Astrocyte (in vitro differentiated cells and primary cell): ENCODE measurements at regions not wholly inside any gene's neighbourhood (a gene's known extent, or its start where the extent isn't known, plus 50 kb on each side); places are given as distances from the start of the nearest gene placed in this dataset.
A peak's percentile ranks its signal among the peaks of the same experiment; 100 is the strongest.

Experiments
- DNase-seq: peaks from one replicate; pipeline ENCODE4 v3.0.0-alpha.2; 2010; ENCODE audit warnings: low read depth
- FAIRE-seq: peaks from 2 replicates; lab custom pipeline; 2011; peaks lifted over from hg19 to GRCh38; lab: Jason Lieb, UNC
- H2AFZ ChIP-seq: 2 replicates; pipeline ENCODE4 v1.6.0; 2012; ENCODE audit warnings: low read depth, low read length, inconsistent platforms
- H3K27ac ChIP-seq: 2 replicates; pipeline ENCODE4 v1.5.1; 2011; ENCODE audit warnings: low read depth, low read length, inconsistent platforms
- H3K27me3 ChIP-seq: 2 replicates; pipeline ENCODE4 v1.6.0; 2011; ENCODE audit warnings: low read length, inconsistent platforms; ENCODE audit not compliant: insufficient read depth
- H3K36me3 ChIP-seq: 2 replicates; pipeline ENCODE4 v1.5.1; 2011; ENCODE audit warnings: low read length, inconsistent platforms; ENCODE audit not compliant: insufficient read depth
- H3K4me1 ChIP-seq: 2 replicates; pipeline ENCODE4 v1.5.1; 2011; ENCODE audit warnings: low read length, inconsistent platforms; ENCODE audit not compliant: insufficient read depth
- H3K4me2 ChIP-seq: 2 replicates; pipeline ENCODE4 v1.6.0; 2012; ENCODE audit warnings: low read length, inconsistent platforms
- H3K4me3 ChIP-seq: 2 replicates; pipeline ENCODE4 v1.5.1; 2011; ENCODE audit warnings: low read depth, mild to moderate bottlenecking, low read length, inconsistent platforms; ENCODE audit not compliant: insufficient read depth
- H3K79me2 ChIP-seq: 2 replicates; pipeline ENCODE4 v1.6.0; 2012; ENCODE audit warnings: mild to moderate bottlenecking, low read length, inconsistent platforms; ENCODE audit not compliant: insufficient read depth
- H3K9ac ChIP-seq: 2 replicates; pipeline ENCODE4 v1.6.0; 2012; ENCODE audit warnings: mild to moderate bottlenecking, low read length, inconsistent platforms
- H3K9me3 ChIP-seq: 2 replicates; pipeline ENCODE4 v1.5.1; 2012; ENCODE audit warnings: low read depth, mild to moderate bottlenecking, low read length, inconsistent platforms; ENCODE audit not compliant: insufficient read depth
- H4K20me1 ChIP-seq: 2 replicates; pipeline ENCODE4 v1.6.0; 2012; ENCODE audit warnings: low read length, inconsistent platforms; ENCODE audit not compliant: insufficient read depth
- H3K27ac Mint-ChIP-seq: one replicate; pipeline ENCODE4 v1.8.0; 2021; ENCODE audit warnings: mild to moderate bottlenecking, mixed read lengths; ENCODE audit not compliant: unreplicated experiment
- H3K27me3 Mint-ChIP-seq: one replicate; pipeline ENCODE4 v1.8.0; 2021; ENCODE audit warnings: low read depth, mixed read lengths; ENCODE audit not compliant: unreplicated experiment
- H3K36me3 Mint-ChIP-seq: one replicate; pipeline ENCODE4 v1.8.0; 2021; ENCODE audit warnings: low read depth, mixed read lengths; ENCODE audit not compliant: unreplicated experiment
- H3K4me1 Mint-ChIP-seq: one replicate; pipeline ENCODE4 v1.8.0; 2021; ENCODE audit warnings: low read depth, mixed read lengths; ENCODE audit not compliant: unreplicated experiment
- H3K4me3 Mint-ChIP-seq: one replicate; pipeline ENCODE4 v1.8.0; 2021; ENCODE audit warnings: mild to moderate bottlenecking, moderate library complexity, mixed read lengths; ENCODE audit not compliant: unreplicated experiment
- H3K9me3 Mint-ChIP-seq: one replicate; pipeline ENCODE4 v1.8.0; 2021; ENCODE audit warnings: mild to moderate bottlenecking, mixed read lengths; ENCODE audit not compliant: unreplicated experiment
- CTCF ChIP-seq: IDR thresholded peaks from 2 replicates; pipeline ENCODE4 v1.5.1; 2011; ENCODE audit warnings: low read depth, mild to moderate bottlenecking, inconsistent platforms, low read length, moderate library complexity; ENCODE audit not compliant: insufficient read depth
- EZH2 ChIP-seq: IDR thresholded peaks from 2 replicates; pipeline ENCODE4 v1.6.1; 2012; ENCODE audit warnings: mild to moderate bottlenecking, low read length, inconsistent platforms; ENCODE audit not compliant: insufficient read depth

- Histone ChIP-seq H3K27me3 (peaks cover 7% of the 10 kb centered on the region), H3K27ac (no peak overlapping the region), H3K79me2 (no peaks in the 10 kb centered on the region), H3K4me2 (peak overlapping the region; percentile 50), H3K4me3 (no peak overlapping the region), H3K9me3 (no peaks in the 10 kb centered on the region), H3K36me3 (no peaks in the 10 kb centered on the region), H2AFZ (no peak overlapping the region), H3K4me1 (peaks cover 2% of the 10 kb centered on the region), H3K9ac (no peak overlapping the region), H4K20me1 (no peaks in the 10 kb centered on the region)
- Mint-ChIP-seq H3K9me3 (no peaks in the 10 kb centered on the region), H3K4me1 (peaks cover 3% of the 10 kb centered on the region), H3K27ac (no peak overlapping the region), H3K27me3 (peaks cover 2% of the 10 kb centered on the region), H3K36me3 (no peaks in the 10 kb centered on the region), H3K4me3 (no peak overlapping the region)
- DNase-seq, result peak; percentile 27
- TF ChIP-seq CTCF (peak; percentile 73), EZH2 (no peak)
- FAIRE-seq, result no peak
These were observed 318.7 kb upstream of the NCKAP5 start for GRCh38 chr2:133886735-133887675.

- Histone ChIP-seq H3K79me2 (no peaks in the 10 kb centered on the region), H3K27ac (no peak overlapping the region), H3K27me3 (peaks cover 7% of the 10 kb centered on the region), H3K9ac (no peak overlapping the region), H3K4me3 (no peak overlapping the region), H3K4me1 (peaks cover 2% of the 10 kb centered on the region), H3K36me3 (no peaks in the 10 kb centered on the region), H3K9me3 (no peaks in the 10 kb centered on the region), H3K4me2 (no peak overlapping the region), H4K20me1 (no peaks in the 10 kb centered on the region), H2AFZ (no peak overlapping the region)
- TF ChIP-seq EZH2 (no peak), CTCF (no peak)
- H3K4me1 Mint-ChIP-seq, result peaks cover 3% of the 10 kb centered on the region
- DNase-seq (no peak), FAIRE-seq (no peak)
- H3K27me3 Mint-ChIP-seq, result peaks cover 6% of the 10 kb centered on the region
- no peaks in the 10 kb centered on the region for H3K9me3 Mint-ChIP-seq
- H3K4me3 Mint-ChIP-seq, result no peak overlapping the region
- H3K36me3 Mint-ChIP-seq, result no peaks in the 10 kb centered on the region
- H3K27ac Mint-ChIP-seq, result no peak overlapping the region
These were observed 319.4 kb upstream of the NCKAP5 start for GRCh38 chr2:133887676-133888040.

- peaks cover 3% of the 10 kb centered on the region for H3K4me1 Mint-ChIP-seq
- H3K27me3 ChIP-seq, result peaks cover 7% of the 10 kb centered on the region
- H3K79me2 ChIP-seq, result no peaks in the 10 kb centered on the region
- TF ChIP-seq EZH2 (no peak), CTCF (no peak)
- H3K9ac ChIP-seq, result no peak overlapping the region
- peaks cover under 1% of the 10 kb centered on the region for H3K9me3 Mint-ChIP-seq
- no peak overlapping the region for H3K4me2 ChIP-seq
- FAIRE-seq (no peak), DNase-seq (no peak)
- no peaks in the 10 kb centered on the region for H4K20me1 ChIP-seq
- H2AFZ ChIP-seq, result no peak overlapping the region
- no peaks in the 10 kb centered on the region for H3K36me3 ChIP-seq
- H3K4me1 ChIP-seq, result peaks cover 2% of the 10 kb centered on the region
- H3K4me3 Mint-ChIP-seq, result no peak overlapping the region
- H3K27ac Mint-ChIP-seq, result no peak overlapping the region
- H3K27me3 Mint-ChIP-seq, result peaks cover 9% of the 10 kb centered on the region
- H3K9me3 ChIP-seq, result no peaks in the 10 kb centered on the region
- no peak overlapping the region for H3K4me3 ChIP-seq
- no peaks in the 10 kb centered on the region for H3K36me3 Mint-ChIP-seq
- no peak overlapping the region for H3K27ac ChIP-seq
These were observed 319.8 kb upstream of the NCKAP5 start for GRCh38 chr2:133888107-133888506.
